Osteoblast (primary cell): ENCODE measurements at regions not wholly inside any gene's neighbourhood (a gene's known extent, or its start where the extent isn't known, plus 50 kb on each side); places are given as distances from the start of the nearest gene placed in this dataset.
A peak's percentile ranks its signal among the peaks of the same experiment; 100 is the strongest.

Experiments
- DNase-seq: peaks from one replicate; pipeline ENCODE4 v3.0.0; 2011; ENCODE audit warnings: low spot score, mixed read lengths; ENCODE audit not compliant: insufficient read length; ENCODE audit errors: missing footprints
- H2AFZ ChIP-seq: 2 replicates; pipeline ENCODE4 v1.6.0; 2011; ENCODE audit warnings: mild to moderate bottlenecking, low read length
- H3K27ac ChIP-seq: 2 replicates; pipeline ENCODE4 v1.5.1; 2011; ENCODE audit warnings: mild to moderate bottlenecking, low read depth, low read length, moderate library complexity
- H3K27me3 ChIP-seq: 2 replicates; pipeline ENCODE4 v1.6.0; 2012; ENCODE audit warnings: mild to moderate bottlenecking, control low read depth, inconsistent platforms, low read length, moderate library complexity; ENCODE audit not compliant: insufficient read depth
- H3K36me3 ChIP-seq: 2 replicates; pipeline ENCODE4 v1.5.1; 2011; ENCODE audit warnings: mild to moderate bottlenecking, low read length, control low read depth, moderate library complexity; ENCODE audit not compliant: insufficient read depth
- H3K4me1 ChIP-seq: 2 replicates; pipeline ENCODE4 v1.5.1; 2011; ENCODE audit warnings: mild to moderate bottlenecking, low read length, control low read depth, moderate library complexity; ENCODE audit not compliant: insufficient read depth
- H3K4me2 ChIP-seq: 2 replicates; pipeline ENCODE4 v1.6.0; 2011; ENCODE audit warnings: mild to moderate bottlenecking, low read length; ENCODE audit not compliant: insufficient read depth
- H3K4me3 ChIP-seq: fragments of 200-600 bp; sonication (generic); 3 replicates; pipeline ENCODE4 v1.5.1; 2012; ENCODE audit warnings: mild to moderate bottlenecking, low read length, inconsistent platforms; ENCODE audit not compliant: insufficient read depth
- H3K79me2 ChIP-seq: 2 replicates; pipeline ENCODE4 v1.6.0; 2012; ENCODE audit warnings: mild to moderate bottlenecking, low read length, control low read depth, inconsistent platforms; ENCODE audit not compliant: insufficient read depth
- H3K9me3 ChIP-seq: 2 replicates; pipeline ENCODE4 v1.5.1; 2011; ENCODE audit warnings: low read depth, low read length, control low read depth
- H4K20me1 ChIP-seq: 2 replicates; pipeline ENCODE4 v1.6.0; 2012; ENCODE audit warnings: mild to moderate bottlenecking, low read length, control low read depth; ENCODE audit not compliant: insufficient read depth
- TF ChIP-seq, protein P1 (sequence below): IDR thresholded peaks from 2 replicates; pipeline ENCODE4 v1.5.1; 2011; ENCODE audit warnings: mild to moderate bottlenecking, low read depth, low read length, moderate library complexity; ENCODE audit errors: extremely low read depth

DNA sequence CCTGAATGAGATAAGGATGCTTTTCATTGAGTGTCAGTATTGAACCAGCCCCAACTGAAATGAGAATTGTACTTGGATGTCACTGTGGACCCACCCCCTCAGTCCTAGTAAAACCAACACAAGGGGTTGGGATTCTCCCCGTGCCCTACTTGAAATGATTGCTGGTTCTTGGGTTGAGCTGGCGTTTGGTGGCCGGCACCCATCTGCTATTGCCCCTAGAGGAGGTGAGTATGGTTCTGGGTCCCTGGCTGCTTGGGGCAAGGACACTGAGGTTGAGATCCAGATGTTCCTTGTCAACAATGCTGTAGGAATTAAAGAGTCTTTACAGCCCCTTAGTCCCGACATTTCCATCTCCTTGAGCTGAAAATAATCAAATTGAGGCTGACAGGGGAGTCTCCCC lies 170.0 kb upstream of the ZNF32 start:
- Histone ChIP-seq H2AFZ (no peak overlapping the region), H3K4me2 (no peak overlapping the region), H3K79me2 (no peaks in the 10 kb centered on the region), H3K27me3 (no peaks in the 10 kb centered on the region), H3K4me1 (peaks cover 64% of the 10 kb centered on the region), H3K9me3 (no peaks in the 10 kb centered on the region), H4K20me1 (no peaks in the 10 kb centered on the region), H3K4me3 (no peak overlapping the region), H3K27ac (no peak overlapping the region), H3K36me3 (no peaks in the 10 kb centered on the region)
- no peak for DNase-seq
- TF ChIP-seq, protein P1, sequence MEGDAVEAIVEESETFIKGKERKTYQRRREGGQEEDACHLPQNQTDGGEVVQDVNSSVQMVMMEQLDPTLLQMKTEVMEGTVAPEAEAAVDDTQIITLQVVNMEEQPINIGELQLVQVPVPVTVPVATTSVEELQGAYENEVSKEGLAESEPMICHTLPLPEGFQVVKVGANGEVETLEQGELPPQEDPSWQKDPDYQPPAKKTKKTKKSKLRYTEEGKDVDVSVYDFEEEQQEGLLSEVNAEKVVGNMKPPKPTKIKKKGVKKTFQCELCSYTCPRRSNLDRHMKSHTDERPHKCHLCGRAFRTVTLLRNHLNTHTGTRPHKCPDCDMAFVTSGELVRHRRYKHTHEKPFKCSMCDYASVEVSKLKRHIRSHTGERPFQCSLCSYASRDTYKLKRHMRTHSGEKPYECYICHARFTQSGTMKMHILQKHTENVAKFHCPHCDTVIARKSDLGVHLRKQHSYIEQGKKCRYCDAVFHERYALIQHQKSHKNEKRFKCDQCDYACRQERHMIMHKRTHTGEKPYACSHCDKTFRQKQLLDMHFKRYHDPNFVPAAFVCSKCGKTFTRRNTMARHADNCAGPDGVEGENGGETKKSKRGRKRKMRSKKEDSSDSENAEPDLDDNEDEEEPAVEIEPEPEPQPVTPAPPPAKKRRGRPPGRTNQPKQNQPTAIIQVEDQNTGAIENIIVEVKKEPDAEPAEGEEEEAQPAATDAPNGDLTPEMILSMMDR = no peak

- Histone ChIP-seq H3K4me2 (no peak overlapping the region), H3K4me3 (no peak overlapping the region), H3K4me1 (peaks cover 51% of the 10 kb centered on the region)
Measured at GRCh38 chr10:43817368-43817767, 168.7 kb upstream of the ZNF32 start.

GRCh38 chr10:43816351-43817321 lies 168.0 kb upstream of the ZNF32 start:
- no peaks in the 10 kb centered on the region for H4K20me1 ChIP-seq
- peak overlapping the region; percentile 38 for H2AFZ ChIP-seq
- H3K36me3 ChIP-seq = no peaks in the 10 kb centered on the region
- no peaks in the 10 kb centered on the region for H3K27me3 ChIP-seq
- peak overlapping the region; percentile 63 for H3K4me2 ChIP-seq
- H3K27ac ChIP-seq = peak overlapping the region; percentile 77
- no peaks in the 10 kb centered on the region for H3K9me3 ChIP-seq
- peaks cover 49% of the 10 kb centered on the region for H3K4me1 ChIP-seq
- peak overlapping the region; percentile 3 for H3K4me3 ChIP-seq
- no peaks in the 10 kb centered on the region for H3K79me2 ChIP-seq
- DNase-seq = peak; percentile 77
- TF ChIP-seq, protein P1 = no peak

More at GRCh38 chr10:43817368-43817767, 168.7 kb upstream of the ZNF32 start:
- no peak overlapping the region for H2AFZ ChIP-seq
- no peaks in the 10 kb centered on the region for H3K36me3 ChIP-seq
- no peaks in the 10 kb centered on the region for H4K20me1 ChIP-seq
- peak overlapping the region; percentile 77 for H3K27ac ChIP-seq
- H3K9me3 ChIP-seq = no peaks in the 10 kb centered on the region
- H3K79me2 ChIP-seq = no peaks in the 10 kb centered on the region
- peak; percentile 90 for DNase-seq
- no peaks in the 10 kb centered on the region for H3K27me3 ChIP-seq
- TF ChIP-seq, protein P1 = no peak

DNA sequence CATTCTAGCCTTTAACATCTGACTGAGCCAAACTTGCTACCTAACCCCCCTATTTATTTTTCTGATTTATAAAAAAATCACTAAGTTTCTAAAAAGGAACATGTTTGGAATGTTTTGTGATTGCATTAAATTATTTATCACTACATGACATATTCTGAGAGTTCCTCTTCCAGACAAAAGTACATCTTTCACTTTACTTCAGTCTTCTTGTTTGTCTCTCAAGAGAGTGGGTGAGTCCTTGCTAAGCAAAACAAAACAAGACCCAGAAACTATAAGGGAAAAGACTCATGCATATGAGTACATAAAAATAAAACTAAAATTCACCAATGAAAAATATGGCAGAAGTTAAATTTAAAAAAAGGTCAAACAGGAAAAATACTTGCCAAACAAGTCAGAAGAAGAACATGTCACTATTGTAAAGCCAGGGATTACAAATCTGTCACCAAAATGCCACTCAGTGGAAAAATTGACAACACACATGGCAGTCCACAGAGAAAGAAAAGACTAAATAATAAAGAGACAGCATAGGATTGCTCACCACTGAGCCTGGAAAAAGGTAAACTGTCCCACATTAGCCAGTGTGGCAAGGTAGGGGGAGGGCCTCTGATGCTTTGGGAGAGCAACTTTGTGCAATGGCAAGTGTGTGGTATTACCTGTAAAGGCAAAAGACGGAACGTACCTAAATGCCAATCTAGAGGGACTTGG lies 166.7 kb upstream of the ZNF32 start:
- Histone ChIP-seq H2AFZ (no peak overlapping the region), H3K4me1 (peaks cover 53% of the 10 kb centered on the region), H3K9me3 (no peaks in the 10 kb centered on the region), H3K36me3 (no peaks in the 10 kb centered on the region), H4K20me1 (no peaks in the 10 kb centered on the region), H3K4me2 (no peak overlapping the region), H3K27me3 (no peaks in the 10 kb centered on the region), H3K27ac (peak overlapping the region; percentile 77), H3K4me3 (no peak overlapping the region), H3K79me2 (no peaks in the 10 kb centered on the region)
- no peak for DNase-seq
- TF ChIP-seq, protein P1 = no peak
